Activated CD8-positive, alpha-beta memory T cell treated with anti-CD3 and anti-CD28 coated beads for 36 hours (primary cell): ENCODE measurements at regions not wholly inside any gene's neighbourhood (a gene's known extent, or its start where the extent isn't known, plus 50 kb on each side); places are given as distances from the start of the nearest gene placed in this dataset.
"Not testable (repeated sequence)": the region's sequence is repeated elsewhere in the genome, so short reads cannot be mapped to it uniquely, and the experiment has no call there.

Source experiments
- CTCF ChIA-PET: fragments of 350-600 bp; sonication (Branson Sonifier 250); formaldehyde crosslinking; loops from one replicate; lab custom pipeline; 2021; ENCODE audit warnings: antibody characterized with exemption; lab: Charles Lee
- POLR2A ChIA-PET: fragments of 350-600 bp; sonication (Branson Sonifier 250); formaldehyde crosslinking; loops from one replicate; lab custom pipeline; 2021; ENCODE audit warnings: antibody characterized with exemption; lab: Charles Lee

- POLR2A ChIA-PET: no interaction called here
- CTCF ChIA-PET: interaction anchor here (0.7 to 1.0 kb wide), 2 partner anchors 45 to 75 kb away, joined by 3 read pairs; no protein-coding TSS in a partner anchor
Observed at GRCh38 chr14:106766145-106766544, 1239.8 kb downstream of the TMEM121 start.

GRCh38 chr14:106766551-106767277, 1240.3 kb downstream of the TMEM121 start:
- CTCF ChIA-PET: interaction anchor here (0.7 to 1.0 kb wide), 2 partner anchors 44 to 75 kb away, joined by 3 read pairs; no protein-coding TSS in a partner anchor

DNA sequence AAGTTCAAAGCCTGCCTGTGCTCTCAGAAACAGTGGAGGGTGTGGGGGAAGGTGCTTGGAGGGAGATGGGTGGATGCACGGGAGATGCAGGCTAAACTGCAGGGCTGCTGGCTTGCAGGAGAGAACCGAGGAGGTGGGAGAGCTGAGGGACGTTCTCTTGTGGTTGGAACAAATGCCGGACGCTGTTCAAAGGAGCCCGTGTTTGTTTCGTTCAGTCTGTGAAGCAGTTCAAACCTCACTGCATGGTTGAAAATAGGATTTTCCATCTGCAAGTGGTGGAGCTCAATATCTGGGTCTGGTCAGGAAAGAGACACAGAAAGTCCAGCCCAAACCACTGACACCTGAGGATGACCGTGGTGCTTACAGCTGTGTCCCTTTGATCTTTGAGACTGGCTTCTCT, 1241.8 kb downstream of the TMEM121 start:
- CTCF ChIA-PET, POLR2A ChIA-PET: not testable (repeated sequence)

More at GRCh38 chr14:106766551-106767277, 1240.3 kb downstream of the TMEM121 start:
- POLR2A ChIA-PET: not testable (repeated sequence)

DNA sequence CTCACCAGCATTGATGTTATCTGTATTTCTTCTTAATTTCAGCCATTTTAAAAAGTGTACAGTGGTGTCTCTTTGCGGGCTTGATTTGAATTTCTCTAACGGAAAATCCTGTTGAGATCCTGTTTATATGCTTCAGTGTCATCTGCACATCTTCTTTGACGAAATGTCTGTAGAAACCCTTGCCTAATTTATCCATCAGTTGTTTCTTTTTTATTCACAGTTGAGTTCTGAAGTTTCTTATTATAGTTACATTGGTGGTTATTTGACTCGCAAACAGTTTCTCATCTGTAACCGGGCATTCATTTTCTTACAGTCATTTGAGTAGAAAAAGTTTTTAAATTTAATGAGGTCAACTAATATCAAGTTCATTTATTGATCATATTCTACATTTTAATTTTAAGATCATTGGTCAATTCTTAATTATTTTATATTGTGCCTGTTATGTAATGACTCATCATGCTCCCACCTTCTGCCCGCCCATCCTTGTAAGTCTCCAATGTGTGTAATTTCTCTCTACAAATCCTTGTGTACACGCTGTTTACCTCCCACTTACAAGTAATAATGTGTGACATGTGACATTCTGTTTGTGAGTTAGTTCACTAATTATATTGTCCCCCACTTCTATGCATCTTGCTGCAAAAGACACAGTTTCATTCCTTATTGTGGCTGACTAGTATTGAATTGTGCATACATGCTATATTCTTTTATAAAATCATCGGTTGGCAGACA, 1242.8 kb downstream of the TMEM121 start:
- CTCF ChIA-PET, POLR2A ChIA-PET: not testable (repeated sequence)

GRCh38 chr14:106770158-106770672, 1243.8 kb downstream of the TMEM121 start:
- POLR2A ChIA-PET, CTCF ChIA-PET: not testable (repeated sequence)

- CTCF ChIA-PET: interaction anchor here (0.6 to 1.0 kb wide), 2 partner anchors 29 to 56 kb away, joined by 3 read pairs; no protein-coding TSS in a partner anchor
Observed at GRCh38 chr14:106774889-106775480, 1248.6 kb downstream of the TMEM121 start.

GRCh38 chr14:106776395-106776983, 1250.1 kb downstream of the TMEM121 start:
- POLR2A ChIA-PET: no interaction called here
- CTCF ChIA-PET: no interaction called here

More at GRCh38 chr14:106774889-106775480, 1248.6 kb downstream of the TMEM121 start:
- POLR2A ChIA-PET: not testable (repeated sequence)

GRCh38 chr14:106778986-106779385, 1252.6 kb downstream of the TMEM121 start:
- CTCF ChIA-PET: no interaction called here
- POLR2A ChIA-PET: no interaction called here

DNA sequence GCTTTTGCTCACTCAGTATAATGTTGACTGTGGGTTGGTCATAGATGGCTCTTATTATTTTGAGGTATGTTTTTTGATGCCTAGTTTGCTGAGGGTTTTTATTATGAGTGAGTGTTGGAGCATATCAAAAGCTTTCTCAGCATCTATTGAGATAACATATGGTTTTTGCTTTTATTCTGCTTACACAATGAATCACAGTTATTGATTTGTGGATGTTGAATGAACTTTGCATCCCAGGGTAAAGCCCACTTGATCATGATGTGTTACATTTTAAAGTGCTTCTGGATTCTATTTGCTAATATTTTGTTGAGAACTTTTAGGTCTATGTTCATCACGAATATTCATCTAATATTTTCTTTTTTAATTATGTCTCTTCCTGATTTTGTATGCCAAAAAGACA, 1260.3 kb downstream of the TMEM121 start:
- CTCF ChIA-PET: no interaction called here
- POLR2A ChIA-PET: no interaction called here

DNA sequence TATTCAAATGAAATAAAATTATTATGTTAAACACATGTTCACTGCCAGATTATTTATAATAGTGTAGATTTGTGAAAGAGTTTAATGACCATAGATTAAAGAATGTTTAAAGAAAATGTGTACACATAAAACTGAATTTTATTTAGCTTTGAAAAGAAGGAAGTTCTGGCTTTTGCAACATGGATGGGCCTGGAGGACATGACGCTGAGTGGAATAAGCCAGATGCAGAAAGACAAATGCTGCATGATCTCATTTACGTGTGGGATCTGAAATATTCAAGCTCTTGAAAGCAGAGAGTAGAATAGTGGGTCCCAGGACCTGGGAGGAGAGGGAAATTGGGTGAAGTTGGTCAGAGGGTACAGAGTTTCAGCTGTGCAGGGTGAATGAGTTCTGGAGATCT, 1261.2 kb downstream of the TMEM121 start:
- POLR2A ChIA-PET: no interaction called here
- CTCF ChIA-PET: interaction anchor here (1.4 kb wide), 1 partner anchor 85 kb away, joined by 3 read pairs; no protein-coding TSS in a partner anchor

- POLR2A ChIA-PET: no interaction called here
- CTCF ChIA-PET: interaction anchor here (1.4 to 1.8 kb wide), 2 partner anchors 84 to 170 kb away, joined by 3 to 5 read pairs; no protein-coding TSS in a partner anchor
Observed at GRCh38 chr14:106788534-106788933, 1262.2 kb downstream of the TMEM121 start.

DNA sequence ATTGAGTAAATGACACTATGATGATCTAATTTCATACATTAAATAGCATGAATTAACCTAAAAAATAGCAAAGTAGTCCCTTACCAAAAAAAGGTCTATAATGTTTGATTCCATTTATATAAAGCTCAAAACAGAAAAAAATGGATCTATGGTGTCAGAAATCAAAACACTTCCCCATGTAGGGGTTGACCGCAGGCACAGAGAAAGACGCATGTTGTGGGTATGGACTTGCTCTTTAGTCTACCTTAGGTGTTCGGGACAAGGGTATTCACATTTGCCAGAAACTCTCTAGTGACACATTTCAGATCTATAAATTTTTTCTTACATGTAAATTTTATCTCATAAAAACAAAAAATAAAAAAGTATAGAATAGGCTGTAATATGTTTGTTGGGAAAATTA, 1262.9 kb downstream of the TMEM121 start:
- ChIA-PET CTCF (interaction anchor here (1.8 kb wide), 1 partner anchor 171 kb away, joined by 5 read pairs; no protein-coding TSS in a partner anchor), POLR2A (no interaction called here)

DNA sequence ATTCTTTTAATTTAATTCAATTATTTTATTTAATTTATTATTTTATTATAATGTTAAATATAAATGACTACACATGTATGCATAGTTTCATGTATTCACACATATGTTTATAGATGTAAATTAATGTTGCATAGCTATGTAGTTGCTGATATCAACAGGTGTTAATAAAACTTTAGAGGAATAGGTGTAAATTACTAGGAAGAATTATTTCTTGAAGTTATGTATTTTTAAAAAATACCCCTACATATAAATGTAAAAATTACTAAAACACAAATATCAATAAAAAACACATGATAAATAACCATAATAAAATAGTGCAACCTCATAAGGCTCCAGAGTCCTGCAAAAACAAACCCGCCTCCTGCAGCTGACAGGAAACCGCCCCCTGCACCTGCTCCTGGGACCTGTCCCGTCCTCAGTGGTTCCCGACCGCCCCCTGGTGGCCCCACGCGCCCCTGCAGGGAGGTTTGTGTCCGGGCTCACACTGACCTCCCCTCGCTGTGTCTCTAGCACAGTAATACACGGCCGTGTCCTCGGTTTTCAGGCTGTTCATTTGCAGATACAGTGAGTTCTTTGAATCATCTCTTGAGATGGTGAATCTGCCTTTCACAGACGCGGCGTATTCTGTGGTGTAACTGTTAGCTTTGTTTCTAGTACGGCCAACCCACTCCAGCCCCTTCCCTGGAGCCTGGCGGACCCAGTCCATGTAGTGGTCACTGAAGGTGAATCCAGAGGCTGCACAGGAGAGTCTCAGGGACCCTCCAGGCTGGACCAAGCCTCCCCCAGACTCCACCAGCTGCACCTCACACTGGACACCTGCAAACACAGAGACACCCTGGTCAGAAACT, 1264.0 kb downstream of the TMEM121 start:
- POLR2A ChIA-PET: no interaction called here
- CTCF ChIA-PET: interaction anchor here (0.7 to 2.1 kb wide), 7 partner anchors 9 to 172 kb away, joined by 3 to 10 read pairs (median 5); no protein-coding TSS in a partner anchor

GRCh38 chr14:106792543-106792942, 1266.2 kb downstream of the TMEM121 start:
- POLR2A ChIA-PET: no interaction called here
- CTCF ChIA-PET: interaction anchor here (1.5 kb wide), 1 partner anchor 98 kb away, joined by 5 read pairs; no protein-coding TSS in a partner anchor

- POLR2A ChIA-PET, CTCF ChIA-PET: not testable (repeated sequence)
Observed at GRCh38 chr14:106798166-106798565, 1271.8 kb downstream of the TMEM121 start.

- ChIA-PET POLR2A (no interaction called here), CTCF (interaction anchor here (0.9 to 1.5 kb wide), 2 partner anchors 12 to 28 kb away, joined by 4 to 5 read pairs; no protein-coding TSS in a partner anchor)
Observed at GRCh38 chr14:106802413-106803364, 1276.3 kb downstream of the TMEM121 start.

DNA sequence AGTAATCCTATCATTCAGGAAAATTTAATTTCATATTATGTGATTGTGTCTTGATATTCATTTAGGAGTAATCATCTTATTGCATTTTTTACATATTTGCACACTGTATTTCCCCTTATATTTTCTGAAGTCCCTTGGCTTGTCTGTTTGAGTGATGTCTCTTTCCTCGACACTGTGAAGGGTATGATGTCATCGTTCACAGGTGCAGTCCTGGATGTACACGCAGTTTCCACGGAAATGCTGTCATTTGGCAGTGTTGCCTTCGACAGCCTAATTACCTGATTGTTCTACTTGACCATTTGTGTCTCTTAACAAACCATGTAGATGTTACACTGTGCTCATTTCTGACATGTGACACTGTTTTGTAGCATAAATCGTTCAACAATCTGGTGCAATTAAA, 1277.0 kb downstream of the TMEM121 start:
- ChIA-PET POLR2A (no interaction called here), CTCF (interaction anchor here (1.2 kb wide), 1 partner anchor 27 kb away, joined by 5 read pairs; no protein-coding TSS in a partner anchor)
